GM23338 (cell line): ENCODE measurements at regions not wholly inside any gene's neighbourhood (a gene's known extent, or its start where the extent isn't known, plus 50 kb on each side); places are given as distances from the start of the nearest gene placed in this dataset.

Experiments used
- ATAC-seq: fragments of 200-7000 bp; cut with Tn5 transposase; 3 replicates; pipeline ENCODE4 v1.9.1; 2020
- DNase-seq: peaks from one replicate; pipeline ENCODE4 v3.0.0-alpha.2; 2015; ENCODE audit warnings: low spot score
- H2AFZ ChIP-seq: fragments of 200-600 bp; sonication (generic); 2 replicates; pipeline ENCODE4 v1.8.0; 2016; ENCODE audit warnings: antibody characterized with exemption, mild to moderate bottlenecking, moderate library complexity
- H3F3A ChIP-seq: fragments of 200-600 bp; sonication (generic); replicated peaks from 2 replicates; pipeline ENCODE4 v1.8.0; 2017; ENCODE audit warnings: antibody characterized with exemption, mixed run types, low read depth
- H3K27ac ChIP-seq: fragments of 200-600 bp; sonication (generic); 2 replicates; pipeline ENCODE4 v1.6.1; 2016; ENCODE audit warnings: low read depth
- H3K27me3 ChIP-seq: fragments of 200-600 bp; sonication (generic); 2 replicates; pipeline ENCODE4 v1.8.0; 2016; ENCODE audit warnings: mild to moderate bottlenecking, mixed run types, moderate library complexity; ENCODE audit not compliant: insufficient read depth
- H3K36me3 ChIP-seq: fragments of 200-600 bp; sonication (generic); 2 replicates; pipeline ENCODE4 v1.8.0; 2016; ENCODE audit warnings: mild to moderate bottlenecking; ENCODE audit not compliant: insufficient read depth
- H3K4me1 ChIP-seq: fragments of 200-600 bp; sonication (generic); 2 replicates; pipeline ENCODE4 v1.8.0; 2016; ENCODE audit warnings: mild to moderate bottlenecking, moderate library complexity; ENCODE audit not compliant: insufficient read depth
- H3K4me2 ChIP-seq: fragments of 200-600 bp; sonication (generic); 2 replicates; pipeline ENCODE4 v1.7.1; 2017; ENCODE audit warnings: mixed run types
- H3K4me3 ChIP-seq: fragments of 200-600 bp; sonication (generic); 2 replicates; pipeline ENCODE4 v1.6.1; 2016; ENCODE audit warnings: mixed run types
- H3K79me2 ChIP-seq: fragments of 200-600 bp; sonication (generic); replicated peaks from 2 replicates; pipeline ENCODE4 v1.8.0; 2017; ENCODE audit warnings: mild to moderate bottlenecking; ENCODE audit not compliant: insufficient read depth
- H3K9me2 ChIP-seq: fragments of 200-600 bp; sonication (generic); 2 replicates; pipeline ENCODE4 v1.8.0; 2017; ENCODE audit not compliant: insufficient read depth
- H4K20me1 ChIP-seq: fragments of 200-600 bp; sonication (generic); replicated peaks from 2 replicates; pipeline ENCODE4 v1.8.0; 2017; ENCODE audit warnings: mild to moderate bottlenecking; ENCODE audit not compliant: insufficient read depth
- H3K27ac Mint-ChIP-seq: 2 replicates; pipeline ENCODE4 v1.8.0; 2020; ENCODE audit warnings: inconsistent platforms, mild to moderate bottlenecking, moderate library complexity, mixed read lengths
- H3K27me3 Mint-ChIP-seq: 3 replicates; pipeline ENCODE4 v1.8.0; 2022; ENCODE audit warnings: low read depth, mild to moderate bottlenecking, moderate library complexity, mixed read lengths, inconsistent platforms; ENCODE audit not compliant: insufficient read depth, poor library complexity
- H3K36me3 Mint-ChIP-seq: 3 replicates; pipeline ENCODE4 v1.8.0; 2021; ENCODE audit warnings: low read depth, mild to moderate bottlenecking, inconsistent platforms, moderate library complexity, mixed read lengths
- H3K4me1 Mint-ChIP-seq: 3 replicates; pipeline ENCODE4 v1.8.0; 2020; ENCODE audit warnings: mild to moderate bottlenecking, inconsistent platforms, mixed read lengths
- H3K4me3 Mint-ChIP-seq: 3 replicates; pipeline ENCODE4 v1.8.0; 2021; ENCODE audit warnings: moderate library complexity, mild to moderate bottlenecking, inconsistent platforms, mixed read lengths
- H3K9me3 Mint-ChIP-seq: 3 replicates; pipeline ENCODE4 v1.8.0; 2020; ENCODE audit warnings: moderate library complexity, mild to moderate bottlenecking, inconsistent platforms, mixed read lengths
- CREB1 ChIP-seq: fragments of 250-450 bp; sonication (Bioruptor Pico); IDR thresholded peaks from 2 replicates; pipeline ENCODE4 v1.5.0; 2020; ENCODE audit warnings: low read depth, mild to moderate bottlenecking, moderate library complexity
- CTCF ChIP-seq, 2 experiments: fragments of 200-600 bp in 1 of 2; sonication (generic) in 1 of 2; conservative IDR thresholded peaks; 2 replicates each; pipeline versions ENCODE4 v1.5.1 to v1.6.1; 2016 to 2017; ENCODE audit warnings: antibody characterized with exemption in 2 of 2, low read depth in 2 of 2, mild to moderate bottlenecking in 2 of 2, moderate library complexity in 1 of 2
- ETS1 ChIP-seq: IDR thresholded peaks from 2 replicates; pipeline ENCODE4 v1.6.1; 2016; ENCODE audit warnings: antibody characterized with exemption
- EZH2 ChIP-seq: fragments of 200-600 bp; sonication (generic); IDR thresholded peaks from one replicate; pipeline ENCODE4 v1.8.0; 2017; ENCODE audit warnings: antibody characterized with exemption, mild to moderate bottlenecking, low read depth; ENCODE audit not compliant: unreplicated experiment
- NANOG ChIP-seq: IDR thresholded peaks from 2 replicates; pipeline ENCODE4 v1.6.1; 2016; ENCODE audit warnings: antibody characterized with exemption, borderline replicate concordance
- POLR2AphosphoS5 ChIP-seq: IDR thresholded peaks from 2 replicates; pipeline ENCODE4 v1.6.1; 2016; ENCODE audit warnings: antibody characterized with exemption, low read depth
- REST ChIP-seq: IDR thresholded peaks from one replicate; pipeline ENCODE4 v1.6.1; 2018; ENCODE audit warnings: antibody characterized with exemption; ENCODE audit not compliant: unreplicated experiment
- STAT1 ChIP-seq: IDR thresholded peaks from one replicate; pipeline ENCODE4 v1.6.1; 2016; ENCODE audit warnings: antibody characterized with exemption; ENCODE audit not compliant: unreplicated experiment
- ZNF114 ChIP-seq: fragments of 250-450 bp; sonication (Bioruptor Pico); IDR thresholded peaks from 2 replicates; pipeline ENCODE4 v1.5.0; 2020; ENCODE audit warnings: mild to moderate bottlenecking, moderate library complexity
- ZNF462 ChIP-seq: fragments of 250-450 bp; sonication (Bioruptor Pico); IDR thresholded peaks from 2 replicates; pipeline ENCODE4 v1.5.0; 2020; ENCODE audit warnings: mild to moderate bottlenecking, moderate library complexity

- ATAC-seq (no peak), DNase-seq (no peak)
- Mint-ChIP-seq H3K4me3 (no peak overlapping the region), H3K9me3 (peaks cover 12% of the 10 kb centered on the region), H3K4me1 (no peaks in the 10 kb centered on the region), H3K27me3 (peaks cover 5% of the 10 kb centered on the region), H3K36me3 (no peaks in the 10 kb centered on the region), H3K27ac (no peak overlapping the region)
- Histone ChIP-seq H3K27me3 (no peaks in the 10 kb centered on the region), H2AFZ (no peak overlapping the region), H3K79me2 (no peaks in the 10 kb centered on the region), H3K4me2 (no peak overlapping the region), H4K20me1 (no peaks in the 10 kb centered on the region), H3K27ac (no peak overlapping the region), H3K9me2 (no peaks in the 10 kb centered on the region), H3K36me3 (no peaks in the 10 kb centered on the region), H3F3A (no peaks in the 10 kb centered on the region), H3K4me3 (no peak overlapping the region), H3K4me1 (no peaks in the 10 kb centered on the region)
- TF ChIP-seq CTCF (conservative IDR thresholded peaks at IDR 0.05; ENCODE audit: low read depth in 2 of 2) (no peak), NANOG (no peak), CREB1 (CRISPR knock-in tag) (no peak), ETS1 (no peak), POLR2AphosphoS5 (no peak), STAT1 (no peak), EZH2 (no peak), ZNF114 (CRISPR knock-in tag) (no peak), ZNF462 (CRISPR knock-in tag) (no peak), REST (no peak)
Measured at GRCh38 chr4:4919927-4920326, 60.5 kb downstream of the MSX1 start.
